ENCODE measurements at regions not wholly inside any gene's neighbourhood (a gene's known extent, or its start where the extent isn't known, plus 50 kb on each side); places are given as distances from the start of the nearest gene placed in this dataset.
"Not testable (repeated sequence)": the region's sequence is repeated elsewhere in the genome, so short reads cannot be mapped to it uniquely, and the experiment has no call there.

GRCh38 chr1:244309191-244309590 is 142.5 kb downstream of the ADSS2 start:
- not testable (repeated sequence) for DNase-seq (ENCODE audit: low read depth); H3K4me3 ChIP-seq (ENCODE audit: low read depth, low read length)

- H3K4me3 ChIP-seq (ENCODE audit: low read depth, low read length): no peak overlapping the region
Measured at GRCh38 chr1:244311784-244312532, 139.8 kb downstream of the ADSS2 start.

GRCh38 chr1:244313346-244313745 is 138.4 kb downstream of the ADSS2 start:
- no peak overlapping the region for H3K4me3 ChIP-seq (ENCODE audit: low read depth, low read length)
- DNase-seq (ENCODE audit: low read depth): no peak

More at GRCh38 chr1:244311784-244312532, 139.8 kb downstream of the ADSS2 start:
- peak; percentile 25 for DNase-seq (ENCODE audit: low read depth)

GRCh38 chr1:244314921-244315559 is 136.7 kb downstream of the ADSS2 start:
- peak; percentile 24 for DNase-seq (ENCODE audit: low read depth)
- H3K4me3 ChIP-seq (ENCODE audit: low read depth, low read length): no peak overlapping the region

GRCh38 chr1:244315996-244316395 is 135.7 kb downstream of the ADSS2 start:
- H3K4me3 ChIP-seq (ENCODE audit: low read depth, low read length): no peak overlapping the region
- no peak for DNase-seq (ENCODE audit: low read depth)

- H3K4me3 ChIP-seq (ENCODE audit: low read depth, low read length): no peak overlapping the region
- DNase-seq (ENCODE audit: low read depth): no peak
Measured at GRCh38 chr1:244316407-244316806, 135.3 kb downstream of the ADSS2 start.

- DNase-seq (ENCODE audit: low read depth): no peak
- H3K4me3 ChIP-seq (ENCODE audit: low read depth, low read length): no peak overlapping the region
Measured at GRCh38 chr1:244316986-244317655, 134.6 kb downstream of the ADSS2 start.

GRCh38 chr1:244318078-244318477 is 133.6 kb downstream of the ADSS2 start:
- H3K4me3 ChIP-seq (ENCODE audit: low read depth, low read length): no peak overlapping the region
- no peak for DNase-seq (ENCODE audit: low read depth)

GRCh38 chr1:244318512-244318911 is 133.2 kb downstream of the ADSS2 start:
- no peak for DNase-seq (ENCODE audit: low read depth)
- H3K4me3 ChIP-seq (ENCODE audit: low read depth, low read length): no peak overlapping the region

GRCh38 chr1:244319283-244320132 is 132.2 kb downstream of the ADSS2 start:
- H3K4me3 ChIP-seq (ENCODE audit: low read depth, low read length): no peak overlapping the region
- DNase-seq (ENCODE audit: low read depth): peak; percentile 83

- no peak overlapping the region for H3K4me3 ChIP-seq (ENCODE audit: low read depth, low read length)
- no peak for DNase-seq (ENCODE audit: low read depth)
Measured at GRCh38 chr1:244322181-244322580, 129.5 kb downstream of the ADSS2 start.

GRCh38 chr1:244322791-244323521 is 128.8 kb downstream of the ADSS2 start:
- H3K4me3 ChIP-seq (ENCODE audit: low read depth, low read length): no peak overlapping the region

GRCh38 chr1:244324176-244324883 is 127.4 kb downstream of the ADSS2 start:
- no peak overlapping the region for H3K4me3 ChIP-seq (ENCODE audit: low read depth, low read length)
- no peak for DNase-seq (ENCODE audit: low read depth)

More at GRCh38 chr1:244322791-244323521, 128.8 kb downstream of the ADSS2 start:
- peak; percentile 89 for DNase-seq (ENCODE audit: low read depth)

GRCh38 chr1:244325056-244325758 is 126.5 kb downstream of the ADSS2 start:
- no peak for DNase-seq (ENCODE audit: low read depth)
- H3K4me3 ChIP-seq (ENCODE audit: low read depth, low read length): no peak overlapping the region

- no peak for DNase-seq (ENCODE audit: low read depth)
- H3K4me3 ChIP-seq (ENCODE audit: low read depth, low read length): no peak overlapping the region
Measured at GRCh38 chr1:244326757-244327156, 125.0 kb downstream of the ADSS2 start.

- no peak overlapping the region for H3K4me3 ChIP-seq (ENCODE audit: low read depth, low read length)
- no peak for DNase-seq (ENCODE audit: low read depth)
Measured at GRCh38 chr1:244327533-244327932, 124.2 kb downstream of the ADSS2 start.

- H3K4me3 ChIP-seq (ENCODE audit: low read depth, low read length): no peak overlapping the region
- DNase-seq (ENCODE audit: low read depth): no peak
Measured at GRCh38 chr1:244328476-244328875, 123.2 kb downstream of the ADSS2 start.
